ENCODE measurements at regions not wholly inside any gene's neighbourhood (a gene's known extent, or its start where the extent isn't known, plus 50 kb on each side); places are given as distances from the start of the nearest gene placed in this dataset.

GRCh38 chr6:37097335-37097734 lies 72.6 kb upstream of the PIM1 start:
- BruUV-seq (replicated peaks): no TSS peak
- CTCF ChIA-PET: no interaction called here

GRCh38 chr6:37099442-37099841 lies 70.5 kb upstream of the PIM1 start:
- Histone ChIP-seq H4K20me1 (ENCODE audit: insufficient read depth) (no peaks in the 10 kb centered on the region), H3K4me1 (replicated peaks; ENCODE audit: insufficient read depth) (peaks cover 54% of the 10 kb centered on the region), H3K27me3 (ENCODE audit: insufficient read depth, low read depth) (no peaks in the 10 kb centered on the region), H3K4me2 (no peak overlapping the region), H3K9me2 (ENCODE audit: insufficient read depth) (no peaks in the 10 kb centered on the region), H3K36me3 (ENCODE audit: low read depth) (no peaks in the 10 kb centered on the region), H3K79me2 (ENCODE audit: low read depth) (no peaks in the 10 kb centered on the region), H3K9me3 (ENCODE audit: insufficient read depth, low read depth) (no peaks in the 10 kb centered on the region), H3F3A (ENCODE audit: insufficient read depth, low read depth) (peaks cover 36% of the 10 kb centered on the region), H3K4me3 (no peak overlapping the region), H3K27ac (peak overlapping the region; percentile 19; the same call in 1 of the 2 replicates), H2AFZ (no peak overlapping the region)
- ChIA-PET CTCF (no interaction called here), POLR2A (ENCODE audit: unreplicated experiment) (no interaction called here)
- BruUV-seq (replicated peaks): no TSS peak
- TF ChIP-seq, protein P1, sequence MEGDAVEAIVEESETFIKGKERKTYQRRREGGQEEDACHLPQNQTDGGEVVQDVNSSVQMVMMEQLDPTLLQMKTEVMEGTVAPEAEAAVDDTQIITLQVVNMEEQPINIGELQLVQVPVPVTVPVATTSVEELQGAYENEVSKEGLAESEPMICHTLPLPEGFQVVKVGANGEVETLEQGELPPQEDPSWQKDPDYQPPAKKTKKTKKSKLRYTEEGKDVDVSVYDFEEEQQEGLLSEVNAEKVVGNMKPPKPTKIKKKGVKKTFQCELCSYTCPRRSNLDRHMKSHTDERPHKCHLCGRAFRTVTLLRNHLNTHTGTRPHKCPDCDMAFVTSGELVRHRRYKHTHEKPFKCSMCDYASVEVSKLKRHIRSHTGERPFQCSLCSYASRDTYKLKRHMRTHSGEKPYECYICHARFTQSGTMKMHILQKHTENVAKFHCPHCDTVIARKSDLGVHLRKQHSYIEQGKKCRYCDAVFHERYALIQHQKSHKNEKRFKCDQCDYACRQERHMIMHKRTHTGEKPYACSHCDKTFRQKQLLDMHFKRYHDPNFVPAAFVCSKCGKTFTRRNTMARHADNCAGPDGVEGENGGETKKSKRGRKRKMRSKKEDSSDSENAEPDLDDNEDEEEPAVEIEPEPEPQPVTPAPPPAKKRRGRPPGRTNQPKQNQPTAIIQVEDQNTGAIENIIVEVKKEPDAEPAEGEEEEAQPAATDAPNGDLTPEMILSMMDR (conservative IDR thresholded peaks at IDR 0.05): no peak
- TF ChIP-seq EZH2 (IDR thresholded peaks at IDR 0.05; ENCODE audit: low read depth): no peak
- intact Hi-C loops (cut with micrococcal nuclease; ENCODE audit: unreplicated experiment): no loop called here
- DNase-seq: peak in 1 of 2 experiments; percentile 72

More at GRCh38 chr6:37097335-37097734, 72.6 kb upstream of the PIM1 start:
- H3K27me3 ChIP-seq (ENCODE audit: insufficient read depth, low read depth): no peaks in the 10 kb centered on the region
- intact Hi-C loops (cut with micrococcal nuclease; ENCODE audit: unreplicated experiment): no loop called here
- no peak for TF ChIP-seq EZH2 (IDR thresholded peaks at IDR 0.05; ENCODE audit: low read depth)
- TF ChIP-seq, protein P1 (conservative IDR thresholded peaks at IDR 0.05): no peak
- no peak overlapping the region for H3K4me2 ChIP-seq
- no peak overlapping the region for H2AFZ ChIP-seq
- POLR2A ChIA-PET (ENCODE audit: unreplicated experiment): no interaction called here
- H3K9me3 ChIP-seq (ENCODE audit: insufficient read depth, low read depth): no peaks in the 10 kb centered on the region
- H4K20me1 ChIP-seq (ENCODE audit: insufficient read depth): no peaks in the 10 kb centered on the region
- H3K9me2 ChIP-seq (ENCODE audit: insufficient read depth): no peaks in the 10 kb centered on the region
- H3F3A ChIP-seq (ENCODE audit: insufficient read depth, low read depth): peaks cover 38% of the 10 kb centered on the region
- no peaks in the 10 kb centered on the region for H3K79me2 ChIP-seq (ENCODE audit: low read depth)
- no peaks in the 10 kb centered on the region for H3K36me3 ChIP-seq (ENCODE audit: low read depth)
- H3K27ac ChIP-seq: no peak overlapping the region
- no peak for DNase-seq
- H3K4me3 ChIP-seq: no peak overlapping the region
- H3K4me1 ChIP-seq (replicated peaks; ENCODE audit: insufficient read depth): peaks cover 58% of the 10 kb centered on the region

- no peak overlapping the region for H3K27ac ChIP-seq
These were observed 69.2 kb upstream of the PIM1 start for GRCh38 chr6:37100745-37101144.

More at GRCh38 chr6:37100745-37101144, 69.2 kb upstream of the PIM1 start:
- Histone ChIP-seq H3F3A (ENCODE audit: insufficient read depth, low read depth) (peaks cover 38% of the 10 kb centered on the region), H3K4me2 (no peak overlapping the region), H3K36me3 (ENCODE audit: low read depth) (no peaks in the 10 kb centered on the region), H2AFZ (no peak overlapping the region), H3K9me3 (ENCODE audit: insufficient read depth, low read depth) (no peaks in the 10 kb centered on the region), H3K4me1 (replicated peaks; ENCODE audit: insufficient read depth) (peaks cover 56% of the 10 kb centered on the region), H4K20me1 (ENCODE audit: insufficient read depth) (no peaks in the 10 kb centered on the region), H3K4me3 (no peak overlapping the region), H3K27me3 (ENCODE audit: insufficient read depth, low read depth) (no peaks in the 10 kb centered on the region), H3K79me2 (ENCODE audit: low read depth) (no peaks in the 10 kb centered on the region), H3K9me2 (ENCODE audit: insufficient read depth) (no peaks in the 10 kb centered on the region)
- ChIA-PET POLR2A (ENCODE audit: unreplicated experiment) (no interaction called here), CTCF (no interaction called here)
- DNase-seq: no peak
- intact Hi-C loops (cut with micrococcal nuclease; ENCODE audit: unreplicated experiment): no loop called here
- BruUV-seq (replicated peaks): no TSS peak
- no peak for TF ChIP-seq EZH2 (IDR thresholded peaks at IDR 0.05; ENCODE audit: low read depth)
- TF ChIP-seq, protein P1 (conservative IDR thresholded peaks at IDR 0.05): no peak

Measured in PC-9 (cell line).